NT2/D1 (cell line): ENCODE measurements at regions not wholly inside any gene's neighbourhood (a gene's known extent, or its start where the extent isn't known, plus 50 kb on each side); places are given as distances from the start of the nearest gene placed in this dataset.

Experiments
- DNase-seq: peaks from one replicate; pipeline ENCODE4 v3.0.0-alpha.2; 2011; ENCODE audit warnings: low read depth, low spot score
- H3K27me3 ChIP-seq: 2 replicates; pipeline ENCODE4 v1.6.0; 2011; ENCODE audit warnings: mild to moderate bottlenecking; ENCODE audit not compliant: insufficient read length, insufficient read depth
- H3K36me3 ChIP-seq: 2 replicates; pipeline ENCODE4 v1.6.1; 2011; ENCODE audit warnings: mild to moderate bottlenecking, low read length, mixed read lengths; ENCODE audit not compliant: insufficient read depth, insufficient read length
- H3K4me1 ChIP-seq: 2 replicates; pipeline ENCODE4 v1.5.1; 2011; ENCODE audit not compliant: insufficient read depth, insufficient read length
- H3K4me3 ChIP-seq: 2 replicates; pipeline ENCODE4 v1.5.1; 2011; ENCODE audit warnings: low read depth; ENCODE audit not compliant: insufficient read length
- H3K9ac ChIP-seq: 2 replicates; pipeline ENCODE4 v1.6.0; 2011; ENCODE audit warnings: low read depth; ENCODE audit not compliant: insufficient read length
- H3K9me3 ChIP-seq: 2 replicates; pipeline ENCODE4 v1.5.1; 2011; ENCODE audit warnings: mild to moderate bottlenecking, low read length; ENCODE audit not compliant: insufficient read depth
- SUZ12 ChIP-seq: IDR thresholded peaks from 2 replicates; pipeline ENCODE4 v1.6.1; 2011; ENCODE audit not compliant: insufficient read length, insufficient read depth; ENCODE audit errors: extremely low read depth
- YY1 ChIP-seq: IDR thresholded peaks from 2 replicates; pipeline ENCODE4 v1.6.1; 2011; ENCODE audit not compliant: insufficient read length, insufficient read depth
- ZNF274 ChIP-seq: IDR thresholded peaks from 2 replicates; pipeline ENCODE4 v1.6.1; 2011; ENCODE audit warnings: mild to moderate bottlenecking, low read depth, low read length

DNA sequence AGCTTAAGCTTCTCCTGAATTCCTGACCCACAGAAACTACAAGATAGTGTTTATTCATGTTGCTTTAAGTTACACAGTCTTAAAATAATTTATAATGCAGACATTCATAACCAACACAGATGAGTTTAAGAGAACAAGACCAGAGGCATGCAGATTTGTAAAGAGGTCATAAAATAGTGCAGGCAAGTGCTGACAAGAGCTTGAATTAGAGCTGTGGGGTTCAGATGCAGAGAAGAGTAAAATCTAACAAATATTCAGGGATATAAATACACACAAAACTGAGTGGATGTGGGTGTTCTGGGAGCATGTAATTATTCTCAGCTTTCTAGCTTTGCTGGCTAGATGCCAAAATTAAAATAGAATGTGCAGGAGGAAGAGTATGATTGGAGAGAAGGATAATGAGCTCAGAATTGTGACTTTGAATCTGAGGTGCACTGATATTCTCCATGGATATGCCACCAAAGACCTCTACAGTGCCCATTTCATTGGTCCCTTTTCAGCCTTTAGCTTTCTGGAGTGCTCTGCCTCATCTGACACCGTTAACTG lies 291.9 kb upstream of the SGK1 start:
- no peak for DNase-seq
- no peak overlapping the region for H3K4me3 ChIP-seq
- H3K27me3 ChIP-seq: no peaks in the 10 kb centered on the region
- TF ChIP-seq YY1: no peak
- TF ChIP-seq ZNF274: no peak
- no peak for TF ChIP-seq SUZ12
- H3K4me1 ChIP-seq: no peaks in the 10 kb centered on the region
- no peak overlapping the region for H3K9ac ChIP-seq
- no peaks in the 10 kb centered on the region for H3K9me3 ChIP-seq
- no peaks in the 10 kb centered on the region for H3K36me3 ChIP-seq

DNA sequence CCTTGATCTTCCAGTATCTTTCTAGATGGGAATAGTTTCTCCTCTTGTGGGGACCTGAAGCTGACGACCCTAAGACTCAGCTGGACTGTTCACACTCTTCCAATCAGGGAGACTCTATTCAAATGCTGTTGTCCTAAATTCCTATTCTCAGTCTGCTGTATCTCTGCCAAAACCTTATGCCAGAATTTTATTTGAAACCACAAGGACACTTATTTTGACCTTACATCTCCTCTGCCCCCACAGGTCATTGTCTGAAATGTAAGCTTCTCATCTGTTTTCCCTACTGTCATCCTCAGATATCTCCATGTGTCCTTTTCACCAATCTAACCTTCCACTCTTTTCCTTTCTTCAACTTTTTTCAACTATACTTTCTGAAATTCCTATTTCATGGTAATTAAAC lies 289.5 kb upstream of the SGK1 start:
- Histone ChIP-seq H3K9me3 (no peaks in the 10 kb centered on the region; the same call in 1 of the 2 replicates), H3K36me3 (no peaks in the 10 kb centered on the region), H3K4me3 (no peak overlapping the region), H3K4me1 (no peaks in the 10 kb centered on the region), H3K27me3 (no peaks in the 10 kb centered on the region), H3K9ac (no peak overlapping the region)
- TF ChIP-seq SUZ12: no peak
- no peak for DNase-seq

DNA sequence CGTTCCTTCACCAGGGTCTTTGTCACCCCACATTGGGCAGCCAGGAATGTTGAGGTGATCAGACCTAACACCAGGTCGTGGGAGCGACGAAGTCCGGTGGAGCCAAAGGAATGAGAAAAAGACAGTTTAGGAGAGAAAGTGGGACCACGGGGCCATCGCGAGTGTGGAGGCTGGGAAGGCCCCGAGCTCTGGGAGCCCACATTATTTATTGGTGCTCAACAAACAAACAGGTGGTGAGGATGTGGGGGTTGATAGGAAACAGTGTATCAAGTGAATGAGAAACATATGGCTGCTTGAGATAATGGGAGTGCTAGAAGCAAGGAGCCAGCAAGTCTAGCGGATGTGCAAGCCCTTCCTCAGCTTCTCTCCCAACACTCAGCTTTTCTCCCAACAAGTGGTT lies 287.1 kb upstream of the SGK1 start:
- Histone ChIP-seq H3K4me3 (no peak overlapping the region), H3K9me3 (peaks cover 16% of the 10 kb centered on the region; the same call in 1 of the 2 replicates), H3K4me1 (no peaks in the 10 kb centered on the region), H3K27me3 (no peaks in the 10 kb centered on the region), H3K9ac (no peak overlapping the region), H3K36me3 (no peaks in the 10 kb centered on the region)
- no peak for DNase-seq
- TF ChIP-seq YY1 (no peak), SUZ12 (no peak), ZNF274 (no peak)

DNA sequence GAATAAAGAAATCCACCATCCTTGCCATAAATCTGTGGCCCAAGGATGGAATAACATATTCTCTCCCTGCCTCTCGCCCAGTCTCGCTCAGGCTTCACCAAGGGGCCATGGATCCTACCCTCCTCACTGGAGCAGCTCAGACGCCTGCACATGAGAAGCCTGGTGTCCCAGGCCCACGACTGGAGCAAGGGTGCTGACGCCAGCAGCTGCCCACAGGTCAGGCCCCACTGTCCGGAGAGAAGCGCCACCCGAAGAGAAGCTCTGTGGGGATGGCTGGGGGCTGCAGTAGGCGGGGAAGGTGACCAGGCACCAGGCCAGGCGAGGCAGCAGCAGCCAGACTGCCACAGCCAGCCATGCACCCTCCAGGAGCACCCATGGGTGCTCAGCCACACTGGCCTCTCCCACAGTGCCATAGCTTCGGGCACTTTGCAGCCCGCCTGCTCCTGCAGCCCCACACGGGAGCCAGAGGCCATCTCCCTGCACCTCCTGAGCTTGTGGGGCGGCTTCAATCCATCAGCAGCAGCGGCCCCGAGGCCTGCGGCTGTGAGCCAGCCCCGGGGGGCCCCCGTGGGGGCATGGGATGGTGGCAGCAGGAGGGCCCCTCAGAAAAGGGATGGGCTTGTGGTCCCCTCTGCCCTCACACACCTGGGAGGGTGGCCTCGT lies 286.2 kb upstream of the SGK1 start:
- Histone ChIP-seq H3K36me3 (no peaks in the 10 kb centered on the region), H3K27me3 (no peaks in the 10 kb centered on the region), H3K9ac (no peak overlapping the region), H3K4me3 (no peak overlapping the region), H3K4me1 (no peaks in the 10 kb centered on the region), H3K9me3 (peaks cover 17% of the 10 kb centered on the region; the same call in 1 of the 2 replicates)
- DNase-seq: no peak
- no peak for TF ChIP-seq ZNF274
- no peak for TF ChIP-seq SUZ12
- TF ChIP-seq YY1: no peak

DNA sequence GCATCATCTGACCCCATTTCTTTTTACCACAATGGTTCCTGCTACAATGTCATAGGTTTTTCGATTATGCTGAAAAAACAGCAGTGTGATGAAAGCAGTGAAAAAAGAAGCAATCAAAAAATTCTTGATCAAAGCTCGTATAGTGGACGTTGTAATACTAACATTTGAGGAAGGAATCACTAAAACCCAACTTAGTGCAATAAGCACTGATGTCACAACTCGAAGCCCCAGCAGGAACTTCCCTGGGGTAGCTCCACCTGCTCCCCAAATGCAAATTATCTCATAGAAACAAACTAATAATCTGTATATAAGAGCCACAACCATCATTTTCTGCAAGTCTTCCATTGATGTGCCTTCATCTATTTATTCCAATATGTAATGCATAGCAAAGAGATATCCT lies 285.6 kb upstream of the SGK1 start:
- Histone ChIP-seq H3K4me1 (no peaks in the 10 kb centered on the region), H3K4me3 (no peak overlapping the region), H3K9me3 (peaks cover 17% of the 10 kb centered on the region; the same call in 1 of the 2 replicates), H3K36me3 (no peaks in the 10 kb centered on the region), H3K27me3 (no peaks in the 10 kb centered on the region), H3K9ac (no peak overlapping the region)
- no peak for DNase-seq
- TF ChIP-seq SUZ12 (no peak), YY1 (no peak), ZNF274 (no peak)

DNA sequence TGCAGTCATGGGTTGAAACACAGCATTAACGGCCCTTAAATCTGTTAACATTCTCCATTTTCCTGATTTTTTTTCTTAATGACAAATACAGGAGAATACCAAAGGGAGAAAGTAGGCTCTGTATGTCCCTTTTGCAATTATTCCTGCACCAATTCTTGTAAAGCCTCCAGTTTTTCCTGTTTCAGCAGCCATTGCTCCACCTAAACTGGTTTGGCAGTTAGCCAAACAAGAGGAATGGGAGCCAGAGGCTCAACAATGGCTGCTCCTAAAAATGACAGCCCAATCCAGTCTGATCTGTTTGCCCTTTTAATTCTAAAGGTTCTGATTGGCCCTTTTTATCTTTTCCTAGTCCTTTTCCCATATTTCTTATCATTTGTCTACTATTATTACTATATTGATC lies 284.2 kb upstream of the SGK1 start:
- Histone ChIP-seq H3K4me3 (no peak overlapping the region), H3K27me3 (no peaks in the 10 kb centered on the region), H3K36me3 (no peaks in the 10 kb centered on the region), H3K9ac (no peak overlapping the region), H3K9me3 (peaks cover 17% of the 10 kb centered on the region; the same call in 1 of the 2 replicates), H3K4me1 (no peaks in the 10 kb centered on the region)
- DNase-seq: no peak
- TF ChIP-seq ZNF274 (no peak), YY1 (no peak), SUZ12 (no peak)

DNA sequence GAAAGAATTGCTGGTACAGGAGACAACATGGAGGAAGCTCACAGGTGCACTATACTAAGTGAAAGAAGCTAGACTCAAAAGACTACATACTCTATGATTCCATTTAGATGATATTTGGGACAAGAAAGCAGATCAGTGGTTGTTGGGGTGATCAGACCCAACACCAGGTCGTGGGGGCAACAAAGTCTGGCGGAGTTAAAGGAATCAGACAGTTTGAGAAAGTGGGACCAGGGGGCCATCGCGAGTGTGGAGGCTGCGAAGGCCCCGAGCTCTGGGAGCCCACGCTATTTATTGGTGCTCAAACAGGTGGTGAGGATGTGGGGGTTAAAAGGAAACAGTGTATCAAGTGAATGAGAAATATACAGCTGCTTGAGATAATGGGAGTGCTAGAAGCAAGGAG lies 282.8 kb upstream of the SGK1 start:
- TF ChIP-seq SUZ12: no peak
- no peak for TF ChIP-seq YY1
- no peak for TF ChIP-seq ZNF274
- H3K4me3 ChIP-seq: no peak overlapping the region
- no peaks in the 10 kb centered on the region for H3K4me1 ChIP-seq
- peaks cover 17% of the 10 kb centered on the region; the same call in 1 of the 2 replicates for H3K9me3 ChIP-seq
- H3K36me3 ChIP-seq: no peaks in the 10 kb centered on the region
- DNase-seq: no peak
- no peaks in the 10 kb centered on the region for H3K27me3 ChIP-seq
- no peak overlapping the region for H3K9ac ChIP-seq
